Keratinocyte (primary cell): ENCODE measurements at regions not wholly inside any gene's neighbourhood (a gene's known extent, or its start where the extent isn't known, plus 50 kb on each side); places are given as distances from the start of the nearest gene placed in this dataset.
A peak's percentile ranks its signal among the peaks of the same experiment; 100 is the strongest.

Source experiments
- DNase-seq: peaks from one replicate; pipeline ENCODE4 v3.0.0-alpha.2; 2011; ENCODE audit warnings: low read depth, missing footprints, low spot score
- FAIRE-seq: peaks from 2 replicates; lab custom pipeline; 2011; peaks lifted over from hg19 to GRCh38; lab: Jason Lieb, UNC
- H2AFZ ChIP-seq: 2 replicates; pipeline ENCODE4 v1.6.0; 2012; ENCODE audit warnings: low read length, control low read depth, inconsistent platforms; ENCODE audit not compliant: control insufficient read depth
- H3K27ac ChIP-seq: 2 replicates; pipeline ENCODE4 v1.5.1; 2011; ENCODE audit warnings: low read length; ENCODE audit not compliant: control insufficient read depth, insufficient read depth
- H3K27me3 ChIP-seq: 3 replicates; pipeline ENCODE4 v1.6.0; 2011; ENCODE audit warnings: low read length; ENCODE audit not compliant: control insufficient read depth, insufficient read depth; ENCODE audit errors: extremely low read depth
- H3K36me3 ChIP-seq, 2 experiments: 2 replicates in 1 of 2; 3 replicates in 1 of 2; pipeline ENCODE4 v1.5.1; 2011; ENCODE audit warnings: low read length in 2 of 2, mild to moderate bottlenecking in 1 of 2; ENCODE audit not compliant: control insufficient read depth in 2 of 2, insufficient read depth in 2 of 2; ENCODE audit errors: extremely low read depth in 1 of 2
- H3K4me1 ChIP-seq: 3 replicates; pipeline ENCODE4 v1.5.1; 2011; ENCODE audit warnings: low read length; ENCODE audit not compliant: control insufficient read depth, insufficient read depth; ENCODE audit errors: extremely low read depth
- H3K4me2 ChIP-seq: 3 replicates; pipeline ENCODE4 v1.6.0; 2011; ENCODE audit warnings: low read depth, low read length; ENCODE audit not compliant: control insufficient read depth, insufficient read depth; ENCODE audit errors: extremely low read depth
- H3K4me3 ChIP-seq, 3 experiments: fragments of 200-600 bp in 1 of 3; sonication (generic) in 1 of 3; 2 replicates in 2 of 3; 3 replicates in 1 of 3; pipeline ENCODE4 v1.5.1; 2011 to 2016; ENCODE audit warnings: low read length in 3 of 3, mild to moderate bottlenecking in 3 of 3, control low read depth in 2 of 3, inconsistent platforms in 1 of 3, low read depth in 1 of 3, mixed read lengths in 1 of 3, mixed run types in 1 of 3, moderate library complexity in 1 of 3; ENCODE audit not compliant: control insufficient read depth in 2 of 3, insufficient read depth in 2 of 3; ENCODE audit errors: extremely low read depth in 1 of 3
- H3K79me2 ChIP-seq: 2 replicates; pipeline ENCODE4 v1.6.0; 2012; ENCODE audit warnings: low read length; ENCODE audit not compliant: control insufficient read depth, insufficient read depth
- H3K9ac ChIP-seq: 3 replicates; pipeline ENCODE4 v1.6.0; 2011; ENCODE audit warnings: low read length; ENCODE audit not compliant: control insufficient read depth, insufficient read depth; ENCODE audit errors: extremely low read depth
- H3K9me1 ChIP-seq: 3 replicates; pipeline ENCODE4 v1.6.0; 2011; ENCODE audit warnings: low read length; ENCODE audit not compliant: control insufficient read depth, insufficient read depth; ENCODE audit errors: extremely low read depth
- H3K9me3 ChIP-seq: 2 replicates; pipeline ENCODE4 v1.5.1; 2012; ENCODE audit warnings: low read depth, low read length; ENCODE audit not compliant: control insufficient read depth
- H4K20me1 ChIP-seq: 3 replicates; pipeline ENCODE4 v1.6.0; 2011; ENCODE audit warnings: low read length; ENCODE audit not compliant: control insufficient read depth, insufficient read depth; ENCODE audit errors: extremely low read depth
- EZH2 ChIP-seq: IDR thresholded peaks from one replicate; pipeline ENCODE4 v1.6.1; 2012; ENCODE audit warnings: inconsistent platforms, mild to moderate bottlenecking, low read length, moderate library complexity
- dilution Hi-C: fragments of 300-500 bp; cut with MboI; formaldehyde crosslinking; loops from one replicate; pipeline ENCODE4 v1.7.0; 2020; ENCODE audit warnings: low sequenced_read_pairs; ENCODE audit not compliant: extremely low pct_ligation_motif_present
- TF ChIP-seq, protein P1 (sequence below), 3 experiments: IDR thresholded peaks in 1 of 3; conservative IDR thresholded peaks in 1 of 3; optimal IDR thresholded peaks in 1 of 3; 2 replicates in 2 of 3; 3 replicates in 1 of 3; pipeline versions ENCODE3 to v1.5.1; 2011; ENCODE audit warnings: low read length in 3 of 3, mild to moderate bottlenecking in 3 of 3, moderate library complexity in 2 of 3, control low read depth in 1 of 3, inconsistent platforms in 1 of 3; ENCODE audit not compliant: insufficient read depth in 2 of 3; ENCODE audit errors: extremely low read depth in 1 of 3

DNA sequence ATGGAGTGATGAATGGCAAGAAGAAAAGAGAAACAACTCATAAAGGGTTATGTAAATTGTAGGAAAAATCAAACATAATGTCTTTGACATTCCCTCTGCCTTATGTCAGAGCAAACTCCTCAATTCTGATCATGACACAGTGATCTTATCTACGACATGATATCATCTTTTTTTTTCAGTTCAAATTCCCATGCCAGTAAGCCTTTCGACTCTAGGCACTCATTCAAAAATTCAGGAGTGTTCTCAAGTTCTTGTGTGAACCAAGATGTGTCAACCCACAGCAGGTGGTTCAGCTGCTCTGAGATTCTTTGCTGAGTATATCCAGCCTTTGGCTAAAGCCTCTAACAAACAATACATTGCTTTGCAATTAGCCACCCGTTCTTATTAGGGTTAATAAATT, 97.1 kb upstream of the ESRRG start:
- Histone ChIP-seq H3K36me3 (no peaks in the 10 kb centered on the region), H3K9me1 (no peaks in the 10 kb centered on the region), H3K27me3 (peaks cover 3% of the 10 kb centered on the region), H3K9ac (no peak overlapping the region), H3K4me3 (no peak overlapping the region), H3K9me3 (no peaks in the 10 kb centered on the region), H3K4me2 (no peak overlapping the region), H3K79me2 (no peaks in the 10 kb centered on the region), H2AFZ (no peak overlapping the region), H3K27ac (no peak overlapping the region), H4K20me1 (no peaks in the 10 kb centered on the region), H3K4me1 (no peaks in the 10 kb centered on the region)
- DNase-seq (no peak), FAIRE-seq (peak; percentile 41)
- TF ChIP-seq, protein P1, sequence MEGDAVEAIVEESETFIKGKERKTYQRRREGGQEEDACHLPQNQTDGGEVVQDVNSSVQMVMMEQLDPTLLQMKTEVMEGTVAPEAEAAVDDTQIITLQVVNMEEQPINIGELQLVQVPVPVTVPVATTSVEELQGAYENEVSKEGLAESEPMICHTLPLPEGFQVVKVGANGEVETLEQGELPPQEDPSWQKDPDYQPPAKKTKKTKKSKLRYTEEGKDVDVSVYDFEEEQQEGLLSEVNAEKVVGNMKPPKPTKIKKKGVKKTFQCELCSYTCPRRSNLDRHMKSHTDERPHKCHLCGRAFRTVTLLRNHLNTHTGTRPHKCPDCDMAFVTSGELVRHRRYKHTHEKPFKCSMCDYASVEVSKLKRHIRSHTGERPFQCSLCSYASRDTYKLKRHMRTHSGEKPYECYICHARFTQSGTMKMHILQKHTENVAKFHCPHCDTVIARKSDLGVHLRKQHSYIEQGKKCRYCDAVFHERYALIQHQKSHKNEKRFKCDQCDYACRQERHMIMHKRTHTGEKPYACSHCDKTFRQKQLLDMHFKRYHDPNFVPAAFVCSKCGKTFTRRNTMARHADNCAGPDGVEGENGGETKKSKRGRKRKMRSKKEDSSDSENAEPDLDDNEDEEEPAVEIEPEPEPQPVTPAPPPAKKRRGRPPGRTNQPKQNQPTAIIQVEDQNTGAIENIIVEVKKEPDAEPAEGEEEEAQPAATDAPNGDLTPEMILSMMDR (optimal IDR thresholded peaks at IDR 0.05 in 1 of 3, IDR thresholded peaks at IDR 0.05 in 1 of 3, conservative IDR thresholded peaks at IDR 0.05 in 1 of 3; ENCODE audit: extremely low read depth in 1 of 3, insufficient read depth in 2 of 3, low read length in 3 of 3): no peak
- TF ChIP-seq EZH2: no peak
- dilution Hi-C loops: no loop called here

DNA sequence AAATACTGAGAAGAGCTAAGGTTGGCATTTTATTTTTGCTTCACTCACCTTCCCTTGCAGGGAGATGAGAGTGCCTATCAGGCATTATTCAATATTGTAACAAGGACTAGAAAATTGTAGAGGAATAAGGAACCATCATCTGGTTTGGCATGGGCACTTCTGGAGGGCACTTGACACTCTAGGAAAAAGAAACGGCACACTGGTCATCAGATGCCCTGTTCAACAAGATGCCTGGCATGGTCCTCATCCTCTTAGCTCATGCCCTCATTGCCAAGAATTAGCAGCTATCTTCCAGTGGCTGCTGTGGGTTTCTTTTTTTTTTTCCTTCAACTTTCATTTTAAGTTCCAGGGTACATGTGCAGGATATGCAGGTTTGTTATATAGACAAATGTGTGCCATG, 95.1 kb upstream of the ESRRG start:
- no peaks in the 10 kb centered on the region for H3K79me2 ChIP-seq
- TF ChIP-seq EZH2: no peak
- TF ChIP-seq, protein P1 (optimal IDR thresholded peaks at IDR 0.05 in 1 of 3, IDR thresholded peaks at IDR 0.05 in 1 of 3, conservative IDR thresholded peaks at IDR 0.05 in 1 of 3; ENCODE audit: extremely low read depth in 1 of 3, insufficient read depth in 2 of 3, low read length in 3 of 3): no peak
- no peak for DNase-seq
- H3K4me1 ChIP-seq: no peaks in the 10 kb centered on the region
- H3K27ac ChIP-seq: no peak overlapping the region
- H4K20me1 ChIP-seq: no peaks in the 10 kb centered on the region
- dilution Hi-C loops: no loop called here
- H3K4me3 ChIP-seq: no peak overlapping the region
- no peak overlapping the region for H3K4me2 ChIP-seq
- no peak for FAIRE-seq
- H3K36me3 ChIP-seq: no peaks in the 10 kb centered on the region
- no peaks in the 10 kb centered on the region for H3K9me1 ChIP-seq
- no peak overlapping the region for H2AFZ ChIP-seq
- H3K9ac ChIP-seq: no peak overlapping the region
- no peaks in the 10 kb centered on the region for H3K9me3 ChIP-seq
- peaks cover 3% of the 10 kb centered on the region for H3K27me3 ChIP-seq
